GM18498 (cell line): ENCODE measurements at regions not wholly inside any gene's neighbourhood (a gene's known extent, or its start where the extent isn't known, plus 50 kb on each side); places are given as distances from the start of the nearest gene placed in this dataset.
"Not testable (repeated sequence)": the region's sequence is repeated elsewhere in the genome, so short reads cannot be mapped to it uniquely, and the experiment has no call there.

Experiments
- ATAC-seq: cut with Tn5 transposase; IDR thresholded peaks from one replicate; pipeline ENCODE4 v1.9.1; 2021; ENCODE audit warnings: mild to moderate bottlenecking, moderate library complexity; ENCODE audit not compliant: unreplicated experiment

DNA sequence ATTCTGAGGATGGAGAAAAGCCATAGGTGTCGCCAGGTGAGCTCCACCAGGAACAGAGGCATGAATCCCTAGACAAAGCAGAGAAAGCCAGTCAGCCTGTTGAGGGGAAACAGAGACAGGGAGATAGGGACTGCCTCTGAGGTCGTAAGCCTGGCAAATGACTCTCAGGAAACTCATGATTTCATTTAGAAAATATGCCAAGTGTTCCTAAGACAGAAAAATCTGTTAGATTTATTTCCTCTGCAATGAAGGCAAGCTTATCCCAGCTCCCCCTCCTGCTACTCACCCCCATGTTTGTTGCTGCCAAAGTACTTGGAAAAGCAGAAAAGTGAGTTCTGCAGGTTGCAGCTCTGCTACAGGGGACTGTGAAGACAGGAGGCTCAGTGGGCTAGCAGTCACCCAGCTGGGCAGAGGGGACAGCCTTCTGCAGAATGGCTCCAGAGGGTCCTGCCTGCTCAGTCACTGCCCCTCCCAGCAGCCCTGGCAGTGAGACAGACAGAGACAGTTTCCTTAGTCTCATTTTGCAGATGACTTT, 184.3 kb downstream of the ADRA2A start:
- no peak for ATAC-seq

DNA sequence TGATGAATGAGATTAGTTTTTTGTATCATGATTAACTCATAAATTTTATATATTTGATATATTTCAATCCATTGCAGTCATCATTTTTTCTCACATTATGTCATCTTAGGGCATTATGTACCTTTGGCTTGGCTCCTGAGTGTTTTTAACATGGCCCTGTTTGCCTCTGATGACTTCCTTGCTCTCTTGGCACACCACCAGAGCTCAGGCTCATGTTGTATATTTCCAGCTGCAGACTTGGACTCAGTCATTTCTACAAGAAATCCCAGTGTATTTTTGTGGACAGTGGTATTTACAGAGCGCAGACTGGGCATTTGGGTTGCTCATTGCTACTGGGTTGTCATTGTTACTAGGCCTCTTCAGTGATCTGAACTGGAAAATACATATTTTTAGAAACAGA, 188.5 kb downstream of the ADRA2A start:
- no peak for ATAC-seq

- ATAC-seq, result no peak
Measured at GRCh38 chr10:111266165-111266564, 189.3 kb downstream of the ADRA2A start.

DNA sequence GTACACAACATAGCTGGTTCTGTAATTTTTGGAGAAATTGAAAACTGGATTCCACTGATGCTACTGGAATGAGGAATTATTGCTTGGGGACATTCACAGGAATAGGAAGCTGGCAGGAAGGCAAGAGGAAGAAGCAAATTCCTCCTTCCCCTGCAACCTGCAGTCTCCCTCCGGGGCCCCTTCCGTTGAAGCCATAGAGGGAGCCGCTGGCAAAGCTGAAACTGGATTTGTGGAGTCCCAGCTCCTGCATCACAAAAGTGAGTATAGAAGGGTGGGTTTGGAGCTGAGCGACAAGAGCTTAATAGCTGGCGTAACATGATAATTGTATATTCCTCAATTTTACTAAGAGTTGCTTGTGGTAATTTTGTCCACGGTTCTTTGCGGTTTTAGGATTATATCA, 190.8 kb downstream of the ADRA2A start:
- ATAC-seq, result no peak

DNA sequence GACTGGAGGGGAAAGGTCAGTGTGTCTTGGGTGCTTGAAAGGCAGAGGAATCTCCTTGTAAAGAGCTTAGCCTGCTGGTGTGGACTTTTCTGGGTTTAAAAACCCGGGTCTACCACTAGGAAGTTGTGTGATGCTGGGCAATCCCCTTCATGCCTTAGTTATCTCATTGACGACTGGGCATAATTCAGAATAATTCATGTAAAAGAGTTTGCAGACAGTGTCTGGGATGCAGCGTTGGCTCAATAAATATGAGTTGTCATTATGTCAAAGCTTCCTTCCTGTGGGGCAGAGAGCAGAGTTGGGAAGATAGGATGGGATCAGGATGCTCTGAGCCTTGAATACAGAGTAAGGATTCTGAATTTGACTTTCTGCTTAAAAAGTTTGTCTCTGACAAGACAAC, 196.4 kb downstream of the ADRA2A start:
- ATAC-seq, result no peak

- ATAC-seq, result no peak
Measured at GRCh38 chr10:111273635-111274034, 196.8 kb downstream of the ADRA2A start.

GRCh38 chr10:111275091-111275490, 198.3 kb downstream of the ADRA2A start:
- no peak for ATAC-seq

DNA sequence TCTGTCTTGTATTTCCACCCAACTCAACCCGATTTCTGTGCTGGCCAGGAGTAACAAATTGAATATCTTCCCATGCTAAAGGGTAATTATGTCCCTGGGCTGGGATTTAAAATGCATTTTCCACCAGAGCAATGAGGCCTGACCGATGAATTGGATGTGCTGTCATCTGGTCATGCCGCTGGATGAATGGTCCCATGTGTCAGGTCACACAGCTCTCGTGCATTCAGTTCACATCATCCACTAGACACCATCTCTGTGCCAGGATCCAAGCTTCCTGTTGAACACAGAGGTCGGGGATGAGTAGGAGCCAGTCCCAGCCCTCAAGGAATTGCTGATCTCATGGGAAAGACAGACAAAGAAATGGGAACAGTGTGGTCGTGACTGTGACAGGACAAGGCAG, 200.8 kb downstream of the ADRA2A start:
- ATAC-seq, result no peak

DNA sequence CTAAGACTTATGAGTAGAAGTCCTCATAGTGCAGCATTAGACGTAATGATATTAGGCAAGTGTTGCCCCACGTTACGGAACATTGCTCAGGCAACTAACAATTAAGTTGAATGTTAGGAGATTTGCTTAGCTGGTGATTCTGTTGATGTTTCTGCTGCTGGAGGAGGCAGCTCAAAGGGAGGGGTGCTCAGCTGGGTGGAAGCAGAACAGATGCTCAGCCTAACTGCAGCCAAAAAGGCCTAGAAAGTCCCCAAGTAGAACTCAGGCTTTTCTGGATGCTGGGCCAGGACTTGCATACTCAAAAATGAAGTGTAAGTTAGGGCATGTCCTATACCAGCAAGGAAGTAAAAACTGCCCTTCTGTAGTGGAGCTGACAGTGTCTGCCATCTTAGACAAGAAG, 201.4 kb downstream of the ADRA2A start:
- no peak for ATAC-seq

DNA sequence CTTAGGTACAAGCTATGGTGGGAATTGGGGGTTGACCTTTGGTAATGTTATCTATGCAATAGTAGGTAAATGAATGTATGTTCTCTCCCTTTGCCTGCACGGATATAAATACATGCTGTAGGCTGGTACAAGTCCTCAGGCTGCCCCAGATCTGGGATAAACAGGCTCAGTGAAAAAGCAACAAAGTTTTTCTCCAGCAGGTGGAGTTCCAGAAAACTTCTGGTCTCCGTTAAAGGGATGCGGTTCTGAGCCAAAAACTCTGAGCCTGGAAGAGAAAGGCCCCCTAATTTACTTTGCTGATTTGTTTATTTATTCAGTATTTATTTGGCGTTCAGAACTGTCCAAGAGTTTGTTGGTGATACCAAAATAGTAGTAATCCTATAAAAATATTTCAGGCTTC, 204.7 kb downstream of the ADRA2A start:
- no peak for ATAC-seq

GRCh38 chr10:111289461-111289860, 212.6 kb downstream of the ADRA2A start:
- ATAC-seq, result no peak

DNA sequence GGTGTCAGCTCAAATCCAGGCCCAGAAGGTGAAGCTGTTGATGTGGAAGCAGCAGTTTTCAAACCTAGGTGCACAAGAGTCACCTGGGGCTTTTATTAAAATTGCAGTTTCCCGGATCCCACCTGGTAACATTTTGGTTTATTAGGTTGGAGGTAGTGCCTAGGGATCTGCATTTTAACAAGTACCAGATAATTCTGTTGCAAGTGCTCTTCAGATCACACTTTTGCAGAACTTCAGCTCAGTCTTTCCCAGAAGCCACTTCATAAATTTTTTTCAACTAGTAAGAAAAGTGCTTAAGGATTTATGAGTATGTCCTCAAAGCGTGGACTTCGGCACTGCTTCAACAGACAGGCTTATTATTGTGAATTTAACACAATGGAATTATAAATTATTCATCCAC, 213.8 kb downstream of the ADRA2A start:
- ATAC-seq, result no peak

DNA sequence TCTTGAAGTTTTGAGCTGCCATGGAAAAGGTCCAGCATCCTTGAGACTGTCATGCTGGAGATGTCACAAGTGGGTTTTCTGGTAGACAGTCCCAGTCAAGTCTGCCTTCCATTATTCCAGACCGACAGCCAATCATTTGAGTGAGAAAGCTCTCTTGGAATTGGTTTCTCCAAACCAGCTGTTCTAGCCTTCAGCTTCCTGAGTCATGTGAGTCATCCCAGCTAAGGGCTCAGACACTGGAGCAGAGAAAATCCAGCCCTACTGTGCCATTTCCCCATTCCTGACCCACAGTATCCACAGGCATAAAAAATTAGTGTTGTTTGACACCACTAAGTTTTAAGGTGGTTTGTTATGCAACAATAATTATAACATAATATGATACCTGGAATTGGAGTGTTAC, 219.0 kb downstream of the ADRA2A start:
- ATAC-seq, result no peak

DNA sequence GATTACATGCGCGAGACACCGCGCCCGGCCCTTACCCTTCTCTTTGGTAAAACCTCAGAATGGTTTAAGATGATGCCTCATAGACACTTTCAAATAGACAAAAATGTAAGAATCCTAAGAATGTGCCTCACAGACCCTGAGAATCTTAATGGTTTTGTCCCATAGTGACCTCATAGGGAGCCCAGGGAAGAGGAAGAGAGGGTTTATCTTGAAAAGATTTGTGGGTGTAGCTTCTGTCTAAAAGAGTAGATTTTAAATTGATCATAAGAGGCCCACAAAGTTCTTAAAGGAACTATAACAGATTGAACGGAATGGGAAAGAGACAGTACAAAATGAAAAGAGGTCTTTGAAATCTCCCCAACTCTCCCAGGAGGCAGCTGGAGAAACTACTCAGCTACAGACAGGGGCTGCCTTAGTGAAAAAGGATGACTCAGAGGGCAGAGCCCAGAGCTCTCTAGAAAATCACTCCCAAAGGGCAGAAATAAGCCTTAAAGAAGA, 220.6 kb downstream of the ADRA2A start:
- no peak for ATAC-seq

DNA sequence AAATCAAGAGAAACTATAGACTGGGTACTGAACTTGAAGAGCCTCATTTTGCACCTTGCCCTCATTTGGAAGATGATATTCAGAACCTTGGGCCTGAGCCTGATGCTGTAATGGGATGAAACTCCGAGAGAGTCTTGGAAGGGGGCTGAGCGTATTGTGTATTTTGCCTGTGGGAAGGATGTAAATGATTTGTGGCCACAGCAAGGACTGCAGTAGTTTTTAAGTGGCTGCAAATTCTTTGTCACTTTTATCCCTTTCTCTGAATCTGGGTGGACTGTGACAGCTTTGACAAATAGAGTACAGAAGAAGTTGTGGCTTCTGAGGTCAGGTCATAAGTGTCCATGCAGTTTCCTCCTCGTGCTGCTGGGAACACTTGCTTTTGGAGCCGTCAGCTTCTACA, 221.2 kb downstream of the ADRA2A start:
- no peak for ATAC-seq

- no peak for ATAC-seq
Measured at GRCh38 chr10:111299037-111299436, 222.2 kb downstream of the ADRA2A start.

DNA sequence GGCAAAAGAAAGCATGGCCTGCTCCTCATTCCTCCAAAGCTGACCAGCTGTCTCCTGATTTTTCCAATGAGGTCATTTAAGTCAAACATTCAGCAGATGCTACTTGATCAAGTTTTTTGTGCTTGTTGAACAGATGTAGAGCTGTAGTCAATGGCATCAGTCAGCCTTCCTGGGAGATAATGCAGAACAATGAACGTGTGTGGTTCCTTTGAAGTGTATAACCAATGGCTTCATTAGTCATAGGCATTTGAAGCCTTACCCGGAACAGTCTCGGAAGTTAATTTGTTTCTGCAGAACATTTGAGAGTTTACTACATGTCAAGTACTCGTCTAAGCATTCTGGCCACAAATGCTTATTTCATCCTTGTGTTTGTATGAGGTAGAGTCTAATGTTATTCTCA, 227.1 kb downstream of the ADRA2A start:
- no peak for ATAC-seq

- ATAC-seq, result no peak
Measured at GRCh38 chr10:111316722-111317212, 239.9 kb downstream of the ADRA2A start.

- ATAC-seq, result no peak
Measured at GRCh38 chr10:111319866-111320265, 243.0 kb downstream of the ADRA2A start.

- no peak for ATAC-seq
Measured at GRCh38 chr10:111323389-111323966, 246.6 kb downstream of the ADRA2A start.

DNA sequence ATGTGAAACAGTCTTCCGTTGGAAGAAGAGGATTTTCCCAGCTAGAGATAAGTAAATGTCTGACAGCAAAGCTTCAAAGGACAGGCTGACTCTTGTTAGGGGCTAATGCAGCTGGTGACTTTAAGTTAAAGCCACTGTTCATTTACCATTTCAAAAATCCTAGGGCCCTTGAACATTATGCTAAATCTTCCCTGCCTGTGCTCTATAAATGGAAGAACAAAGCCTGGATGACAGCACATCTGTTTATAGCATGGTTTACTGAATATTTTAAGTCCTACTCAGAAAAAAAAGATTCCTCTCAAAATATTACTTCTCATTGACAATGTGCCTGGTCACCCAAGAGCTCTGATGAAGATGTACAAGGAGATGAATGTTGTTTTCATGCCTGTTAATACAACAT, 255.3 kb downstream of the ADRA2A start:
- ATAC-seq, result not testable (repeated sequence)

DNA sequence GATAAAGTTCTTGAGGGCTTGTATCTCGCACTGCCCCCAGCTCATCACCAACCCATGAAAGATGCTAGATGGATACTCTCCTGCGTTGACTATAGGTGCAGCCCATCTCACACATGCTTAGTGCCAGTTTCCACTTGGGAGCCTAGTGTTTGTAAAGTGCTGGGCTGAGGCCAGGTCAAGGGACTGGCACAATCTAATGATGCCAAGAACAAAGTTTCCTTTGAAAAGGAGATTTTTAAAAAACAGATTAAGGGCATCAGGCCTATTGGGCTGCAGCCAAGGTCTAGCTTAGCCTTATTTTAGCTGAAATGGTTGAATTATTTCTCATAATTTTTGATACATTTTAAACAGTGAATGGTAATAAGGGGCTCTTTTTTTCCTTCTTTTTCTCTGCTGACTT, 259.0 kb downstream of the ADRA2A start:
- no peak for ATAC-seq

GRCh38 chr10:111338035-111338434, 261.2 kb downstream of the ADRA2A start:
- peak; percentile 18 for ATAC-seq
